GF-D8 (cell line): ENCODE measurements at regions not wholly inside any gene's neighbourhood (a gene's known extent, or its start where the extent isn't known, plus 50 kb on each side); places are given as distances from the start of the nearest gene placed in this dataset.

Source experiments
- DNase-seq: peaks from one replicate; lab custom pipeline; 2025; lab: John Stamatoyannopoulos, UW

DNA sequence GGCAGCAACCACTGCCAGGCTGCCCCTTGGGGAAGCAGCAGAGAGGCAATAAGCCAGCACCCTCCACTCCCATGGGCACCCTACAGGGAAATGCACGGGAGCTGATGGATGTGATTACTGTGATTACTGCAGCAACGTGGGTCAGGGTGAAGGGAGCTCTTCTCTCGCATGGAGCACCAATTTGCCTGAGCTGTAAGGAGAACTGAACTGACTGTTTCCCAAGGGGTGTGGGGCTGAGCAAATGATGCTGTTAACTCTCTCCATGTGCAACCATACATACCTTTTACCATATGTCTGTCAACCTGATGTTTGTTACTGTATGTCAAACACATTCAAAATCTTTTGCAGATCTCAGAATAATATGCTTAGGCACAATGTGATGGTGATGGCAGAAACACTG is 680.6 kb downstream of the SQOR start:
- DNase-seq = no peak

DNA sequence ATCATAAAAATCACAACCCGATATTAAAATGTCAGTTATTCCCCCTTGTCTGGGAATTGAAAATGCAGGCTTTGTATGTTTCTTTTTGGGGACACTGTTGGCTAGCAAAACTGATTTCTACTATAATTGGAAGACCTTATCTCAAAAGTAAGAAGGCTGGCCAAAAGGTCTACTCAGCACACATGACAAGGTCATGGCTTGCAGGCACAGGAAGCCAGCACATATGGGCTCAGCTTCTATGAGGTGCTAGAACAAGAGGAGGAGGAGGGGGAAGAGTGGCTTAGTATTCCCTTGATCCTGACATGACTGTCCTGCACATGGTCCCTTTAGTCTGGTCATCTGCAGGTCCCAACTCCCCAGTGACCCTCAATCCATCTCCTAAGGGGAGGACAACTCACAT is 681.2 kb downstream of the SQOR start:
- no peak for DNase-seq

DNA sequence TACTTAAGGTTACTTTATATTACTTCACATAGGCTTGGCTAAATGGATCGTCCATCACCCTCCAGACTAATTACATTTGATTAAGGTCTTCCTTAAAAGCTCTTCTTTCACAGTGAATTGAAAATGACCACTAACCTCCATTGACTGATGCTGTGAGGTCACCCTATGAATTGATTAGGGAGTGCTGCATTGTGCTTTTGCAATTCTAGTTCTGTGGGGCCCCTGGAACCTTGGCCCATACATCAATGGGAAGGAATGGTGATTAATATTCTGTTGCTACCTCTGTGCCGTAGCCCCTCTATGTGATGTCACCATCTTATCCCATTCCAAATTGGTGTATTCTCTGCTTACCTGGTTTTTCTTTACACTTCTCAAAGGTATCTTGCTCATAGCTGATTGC is 682.2 kb downstream of the SQOR start:
- DNase-seq = no peak

DNA sequence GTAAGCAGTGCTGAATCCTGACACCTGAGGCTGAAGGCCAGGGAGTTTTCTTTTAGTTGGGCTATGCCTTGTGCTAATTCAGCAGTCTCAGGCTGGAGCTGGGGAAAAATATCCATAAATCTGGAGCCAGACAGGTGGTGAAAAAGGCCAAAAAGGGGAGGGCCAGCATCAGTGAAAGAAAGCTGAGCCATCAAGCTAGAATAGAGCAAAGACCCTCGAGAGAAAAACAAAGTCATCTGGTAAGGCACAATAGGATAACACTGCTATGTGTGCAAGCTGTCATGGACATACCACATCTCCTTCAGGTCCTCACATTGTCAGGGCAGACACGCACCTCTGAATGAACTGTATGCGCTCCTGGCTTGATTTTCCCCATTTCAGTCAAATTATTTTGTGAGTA is 687.9 kb downstream of the SQOR start:
- DNase-seq = no peak

DNA sequence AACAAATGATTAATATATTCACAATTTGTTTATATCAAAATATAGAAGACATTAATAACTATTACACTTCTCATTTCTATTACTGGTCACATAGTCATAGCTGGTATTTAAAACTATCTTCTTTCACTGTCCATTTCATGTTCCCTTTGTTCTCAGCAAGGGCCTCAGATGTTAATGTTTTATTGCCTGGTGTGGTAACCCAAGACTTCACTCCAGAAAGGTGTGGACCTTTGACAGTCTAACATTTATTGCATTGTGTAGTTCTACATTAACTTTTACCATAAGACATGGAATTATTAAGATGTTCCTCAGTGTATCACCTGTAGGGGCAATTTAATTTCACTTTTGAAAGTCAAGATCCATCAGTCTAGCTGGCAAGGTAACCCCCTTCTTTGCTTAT is 691.3 kb downstream of the SQOR start:
- no peak for DNase-seq

DNA sequence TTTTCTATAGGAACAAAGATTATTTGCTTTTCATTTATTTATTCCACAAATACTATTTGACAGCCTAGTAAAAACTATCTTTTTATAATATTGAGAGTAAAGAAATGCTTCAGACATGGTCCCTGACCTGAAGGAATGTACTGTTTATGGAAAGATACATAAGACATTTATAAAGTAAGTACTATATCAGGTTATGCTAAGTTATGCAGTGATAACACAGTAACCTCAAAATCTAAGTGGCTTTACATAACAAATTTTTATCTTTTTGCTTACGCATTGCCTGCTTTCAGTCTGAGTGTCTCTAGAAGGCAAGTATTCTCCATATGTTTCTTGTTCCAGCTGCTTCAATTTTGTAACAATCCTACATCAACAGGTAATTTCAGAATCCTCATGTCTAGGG is 694.0 kb downstream of the SQOR start:
- no peak for DNase-seq

DNA sequence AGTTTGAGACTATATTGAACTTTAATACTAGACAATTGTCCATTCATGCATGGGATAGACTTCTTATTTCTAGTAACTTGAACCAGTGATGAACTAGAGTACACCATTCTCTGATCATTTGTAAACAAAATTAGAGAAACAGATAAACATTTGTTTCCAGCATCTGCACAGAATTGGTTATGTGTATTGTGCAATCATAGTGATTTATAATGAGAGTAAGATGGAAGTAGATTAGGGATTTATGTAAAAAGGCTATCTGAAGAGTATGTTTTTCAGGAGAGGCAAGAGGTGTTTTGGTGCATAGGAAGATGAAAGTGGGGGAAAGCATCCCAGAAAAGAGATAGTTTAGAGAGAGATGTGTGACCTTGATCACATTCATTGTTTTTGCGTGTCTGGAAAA is 695.0 kb downstream of the SQOR start:
- no peak for DNase-seq

DNA sequence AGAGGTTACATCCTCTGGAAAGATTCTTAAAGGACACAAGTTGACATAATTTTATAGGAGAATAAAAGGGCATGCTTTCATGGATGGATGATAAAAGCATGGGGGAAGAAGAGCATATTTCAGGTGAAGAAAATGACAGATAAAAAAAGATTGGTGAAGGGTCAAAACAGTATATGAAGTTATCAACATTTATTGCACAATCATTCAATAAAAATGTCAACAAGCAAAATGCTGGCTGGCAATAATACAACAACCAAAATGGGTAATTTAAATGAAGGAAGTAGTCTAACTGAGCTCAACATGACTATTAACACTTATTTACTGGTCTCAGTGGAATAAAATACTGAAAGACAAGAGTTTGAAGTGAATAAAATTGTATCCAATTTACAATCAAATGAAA is 696.7 kb downstream of the SQOR start:
- DNase-seq = no peak

DNA sequence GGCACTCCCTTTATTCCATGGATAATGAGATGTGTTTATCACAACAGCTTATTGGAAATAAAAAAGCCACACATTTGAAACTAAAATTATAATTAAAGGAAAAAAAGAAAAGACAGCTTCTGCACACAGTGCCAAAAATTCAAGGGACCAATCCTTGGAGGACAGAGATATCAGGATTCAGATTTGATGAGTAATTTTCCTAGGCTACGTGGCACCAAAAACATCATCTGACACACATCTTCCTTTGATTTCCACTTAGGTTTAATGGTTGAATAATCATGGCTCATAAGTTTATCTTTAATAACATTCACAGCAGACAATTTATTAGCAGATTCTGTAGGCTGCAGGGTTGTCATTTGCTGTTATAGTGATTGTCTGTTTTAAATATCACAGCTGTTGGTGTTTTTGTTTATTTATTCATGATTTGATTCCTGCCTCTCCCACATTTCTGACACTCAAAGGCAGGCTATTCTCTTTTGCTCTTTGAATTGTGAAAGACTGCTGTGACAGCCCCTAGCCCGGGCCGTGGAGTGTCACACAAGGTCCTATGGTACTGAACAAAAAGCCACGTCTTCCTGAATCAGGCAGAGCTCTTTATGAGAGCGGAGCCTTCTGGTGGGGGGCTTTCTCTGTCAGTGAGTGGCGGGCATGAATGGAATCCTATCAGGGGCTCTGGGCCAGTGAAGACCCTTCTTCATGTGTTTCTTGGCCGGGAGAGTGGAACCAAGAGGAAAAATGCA is 708.5 kb downstream of the SQOR start:
- DNase-seq = no peak

DNA sequence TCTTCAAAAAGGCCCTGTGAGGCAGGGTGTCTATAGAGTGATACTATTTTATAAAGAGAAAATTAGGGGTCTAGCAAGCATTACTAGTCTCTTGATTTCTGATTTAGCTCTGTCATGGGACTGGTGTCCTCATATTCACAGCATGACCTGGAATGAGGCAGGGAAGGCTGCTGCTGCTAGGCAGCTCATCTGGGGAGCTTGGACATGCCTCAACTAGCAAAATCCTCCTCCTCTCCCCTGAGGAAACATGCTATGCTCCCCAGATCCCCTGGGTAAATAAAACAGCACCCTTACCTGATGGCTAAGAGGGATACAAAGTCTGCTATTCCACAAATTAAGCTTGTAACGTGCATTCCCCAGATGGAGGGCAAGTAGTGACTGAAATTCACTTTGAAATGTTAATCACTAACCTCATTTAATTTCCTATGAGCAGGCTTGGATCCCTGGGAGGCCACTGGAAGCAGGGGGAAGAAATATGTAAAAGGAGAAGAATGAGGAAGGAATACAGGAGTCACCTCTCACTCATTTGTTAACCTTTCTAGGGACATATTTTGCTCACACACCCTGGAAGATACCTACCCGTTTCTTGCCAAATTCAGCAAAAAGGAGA is 709.4 kb downstream of the SQOR start:
- DNase-seq = no peak

DNA sequence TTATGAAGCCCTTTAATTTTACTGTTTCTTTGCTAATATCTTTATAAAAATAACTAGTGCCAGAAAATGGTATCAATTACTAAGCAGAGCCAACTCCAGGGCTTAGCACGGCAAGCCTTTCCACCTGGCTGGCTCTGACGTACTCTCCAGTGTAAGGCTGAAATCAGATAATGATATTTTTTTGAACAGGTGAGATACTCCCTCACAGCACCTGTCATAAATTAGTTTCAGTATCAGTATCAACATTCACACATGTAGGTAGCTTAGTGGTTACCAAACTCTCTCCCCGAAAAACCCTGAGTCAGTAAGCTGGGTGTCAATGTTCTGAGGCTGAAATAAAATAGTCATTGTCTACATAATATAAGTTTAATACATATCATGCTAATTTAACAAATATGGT is 710.1 kb downstream of the SQOR start:
- DNase-seq = no peak

DNA sequence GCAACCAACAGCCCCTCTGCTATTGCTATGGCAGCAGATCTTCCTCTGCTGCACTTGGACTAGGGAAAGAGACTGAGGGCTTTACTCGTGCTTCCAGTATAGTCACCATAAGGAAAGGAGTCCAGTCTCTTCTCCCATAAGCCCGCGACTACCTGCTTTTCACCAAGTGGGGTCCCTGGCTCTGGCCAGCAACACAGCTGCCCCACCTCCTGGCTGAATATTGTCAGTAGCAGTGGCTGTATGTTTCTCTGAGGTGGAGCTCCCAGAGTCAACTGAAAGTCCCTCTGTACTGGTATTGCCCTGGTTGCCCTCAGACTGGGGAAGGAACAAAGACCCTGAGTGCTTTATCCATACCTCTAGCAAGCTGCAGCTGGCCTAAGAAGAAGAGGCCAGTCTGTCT is 719.6 kb downstream of the SQOR start:
- no peak for DNase-seq

DNA sequence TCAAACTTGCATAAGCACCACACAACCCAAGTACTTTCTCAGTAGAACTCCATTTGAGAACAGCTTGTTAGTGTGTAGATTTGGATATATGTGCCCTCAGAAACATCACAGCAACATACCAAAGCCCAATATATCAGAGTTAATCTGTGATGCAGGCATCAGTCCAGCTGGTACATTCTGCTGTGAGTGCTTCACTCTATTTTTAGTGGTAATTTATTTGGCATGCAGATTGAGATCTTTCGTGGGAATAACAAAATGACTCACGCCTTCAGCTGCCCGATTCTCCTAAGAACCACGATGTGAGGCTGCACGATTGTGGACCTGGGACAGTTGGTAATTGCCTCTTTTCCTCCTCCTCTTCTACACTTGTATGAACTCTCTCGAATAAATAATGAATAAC is 730.7 kb downstream of the SQOR start:
- no peak for DNase-seq

DNA sequence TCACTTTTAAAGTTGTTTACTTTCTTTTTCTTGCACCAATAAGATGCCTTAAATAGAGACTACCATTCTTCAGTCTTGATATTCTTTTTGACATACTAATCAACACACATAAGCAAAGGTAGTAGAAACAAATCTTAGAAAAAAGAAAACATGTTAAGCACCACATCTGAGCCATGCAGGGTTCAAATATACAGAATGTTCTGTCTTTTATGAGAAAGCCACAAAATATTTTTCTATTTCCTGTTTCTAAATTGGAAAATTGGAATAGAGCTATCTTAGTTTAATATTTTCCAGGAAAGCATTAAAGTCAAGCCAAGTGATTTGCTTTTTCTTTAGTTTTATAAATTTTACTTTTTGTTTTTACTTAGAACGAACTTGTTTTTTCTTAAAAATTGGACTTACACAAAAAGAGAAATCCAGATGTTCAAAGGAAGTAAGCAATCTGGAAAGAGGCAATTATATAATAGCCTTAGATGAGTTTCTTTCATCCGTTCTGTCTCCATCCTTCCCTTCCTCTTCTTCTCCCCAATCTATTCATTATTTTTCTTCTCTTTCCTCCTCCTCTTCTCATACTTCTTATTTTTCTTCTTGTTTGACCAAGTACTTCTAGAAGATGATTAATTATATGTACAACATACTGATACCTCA is 731.7 kb downstream of the SQOR start:
- no peak for DNase-seq

DNA sequence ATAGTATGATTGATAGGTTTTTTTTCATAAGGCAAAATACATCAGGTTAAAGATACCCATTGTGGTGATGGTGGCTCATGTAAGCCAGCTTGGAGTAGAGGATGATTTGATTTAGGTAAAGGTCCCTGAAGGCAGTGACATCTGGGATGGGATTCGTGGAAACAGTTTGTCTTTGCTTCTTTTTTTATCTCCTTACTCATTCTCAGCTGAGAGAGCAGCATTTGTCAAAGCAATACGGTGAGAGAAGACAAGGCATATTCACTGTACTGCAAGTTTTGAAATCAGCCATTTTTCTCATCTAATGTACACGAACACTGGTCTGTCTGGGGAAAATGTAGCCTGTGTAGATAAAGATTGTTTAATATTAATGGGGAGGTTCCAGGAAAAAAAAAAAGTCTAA is 749.1 kb downstream of the SQOR start:
- no peak for DNase-seq

DNA sequence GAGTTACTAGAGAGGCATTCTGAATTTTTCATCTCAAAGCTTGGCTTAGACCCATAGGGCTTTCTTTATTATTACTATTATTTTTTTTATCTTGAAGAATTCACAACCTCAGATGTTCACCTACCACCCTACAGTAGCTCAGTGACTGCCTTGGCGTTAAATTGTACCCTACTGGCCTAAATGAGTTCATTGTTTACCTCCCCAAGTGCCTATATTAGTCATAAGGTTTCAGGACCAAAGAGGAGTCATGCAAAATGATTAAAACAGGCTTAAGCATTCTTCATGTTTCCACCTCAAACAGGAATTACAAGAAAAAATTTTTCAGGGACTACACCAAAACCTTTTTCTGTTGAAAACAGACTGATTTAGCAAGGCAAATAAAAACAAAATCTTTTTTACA is 751.5 kb downstream of the SQOR start:
- DNase-seq = no peak

DNA sequence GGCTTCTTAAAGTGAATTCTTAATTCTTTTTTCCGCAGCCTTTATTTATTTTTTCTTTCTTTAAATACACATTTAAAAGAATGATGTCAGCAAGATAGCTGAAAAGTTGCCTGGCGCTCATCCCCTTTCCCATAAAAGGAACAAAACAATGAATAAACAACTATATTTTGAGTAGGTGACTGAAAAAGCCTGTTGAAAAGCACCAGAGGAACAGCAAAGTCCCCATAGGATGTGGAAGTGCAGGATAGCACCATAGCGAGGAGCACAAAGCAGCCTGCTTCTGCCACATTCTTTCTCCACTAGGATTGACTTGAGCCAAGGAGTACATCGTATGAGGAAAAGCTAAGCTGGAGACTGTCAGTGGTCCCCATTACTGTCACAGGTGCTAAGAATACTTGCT is 754.9 kb downstream of the SQOR start:
- DNase-seq = no peak

DNA sequence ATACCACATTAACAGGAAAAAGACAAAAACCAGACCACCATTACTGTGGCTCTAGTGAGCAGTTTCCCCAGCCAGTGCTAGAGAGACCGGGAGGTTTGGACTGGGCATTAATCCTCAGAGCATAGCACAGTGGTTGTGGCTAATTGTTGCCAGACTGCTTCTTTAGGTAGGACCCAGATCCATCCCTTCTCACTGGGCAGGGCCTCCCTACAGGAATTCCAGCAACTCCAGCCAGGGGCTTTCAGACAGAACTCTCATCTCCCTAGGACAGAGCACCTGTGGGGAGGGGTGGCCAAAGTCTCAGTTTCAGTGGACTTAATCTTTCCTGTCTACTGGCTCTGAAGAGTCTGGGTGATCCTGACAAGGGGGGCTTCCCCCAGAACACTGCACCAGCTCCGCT is 759.6 kb downstream of the SQOR start:
- DNase-seq = no peak

DNA sequence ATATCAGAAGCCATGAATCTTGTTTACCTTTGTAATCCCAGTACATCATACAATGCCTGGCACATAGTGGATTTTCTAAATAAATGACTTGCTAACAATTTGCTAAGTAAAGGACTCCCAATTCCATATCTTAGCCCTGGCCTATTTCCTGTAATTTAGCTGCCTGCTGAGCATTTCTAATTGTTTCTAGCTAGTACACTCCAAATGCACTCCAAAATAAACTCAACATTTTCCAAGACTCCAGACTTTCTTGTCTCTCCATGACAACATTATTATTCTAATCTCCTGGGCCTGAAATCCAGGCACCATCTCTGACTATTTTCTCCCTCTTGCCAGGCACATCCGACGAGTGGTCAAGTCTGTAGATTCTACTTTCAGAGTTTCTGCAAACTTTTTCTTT is 773.5 kb downstream of the SQOR start:
- DNase-seq = no peak

DNA sequence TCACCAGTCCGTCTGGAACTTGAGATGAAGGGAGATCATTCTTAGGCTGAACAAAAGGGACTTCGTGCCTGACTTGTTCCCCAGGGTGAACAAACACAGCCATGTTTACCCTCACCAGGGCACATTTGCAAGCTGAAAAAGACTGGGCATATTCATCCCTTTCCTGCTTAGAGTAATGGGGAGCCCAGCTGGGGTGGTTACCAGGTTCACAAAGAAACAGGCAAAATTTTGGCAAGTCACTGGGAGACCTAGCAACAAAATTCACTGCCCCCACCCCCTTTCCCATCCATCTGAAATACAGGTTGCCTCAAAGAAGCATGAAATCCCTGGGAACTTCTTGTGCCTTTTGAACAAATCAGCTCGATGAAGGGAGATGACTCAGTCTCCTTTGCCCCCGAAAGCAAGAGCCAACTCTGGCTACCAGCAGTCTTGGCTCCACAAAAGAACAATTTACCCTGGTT is 775.0 kb downstream of the SQOR start:
- no peak for DNase-seq

DNA sequence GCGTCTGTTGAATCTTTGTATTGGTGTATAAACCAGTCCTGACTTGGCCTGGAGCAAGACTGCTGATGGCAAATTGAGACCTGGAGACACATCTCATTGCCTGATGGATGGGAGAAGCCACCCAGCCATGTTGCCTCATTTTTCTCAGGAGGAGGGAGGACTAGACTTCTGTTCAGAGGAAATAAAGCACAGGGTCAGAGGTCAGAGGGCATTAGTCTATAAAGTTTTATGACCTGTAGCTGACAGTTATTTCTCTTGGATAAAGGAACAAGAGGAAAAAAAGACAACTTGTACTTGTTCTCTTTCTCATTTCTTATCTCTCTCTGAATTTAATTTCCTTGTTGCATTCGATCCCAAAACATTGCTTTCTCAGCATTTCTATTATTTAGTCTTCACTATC is 775.9 kb downstream of the SQOR start:
- no peak for DNase-seq

DNA sequence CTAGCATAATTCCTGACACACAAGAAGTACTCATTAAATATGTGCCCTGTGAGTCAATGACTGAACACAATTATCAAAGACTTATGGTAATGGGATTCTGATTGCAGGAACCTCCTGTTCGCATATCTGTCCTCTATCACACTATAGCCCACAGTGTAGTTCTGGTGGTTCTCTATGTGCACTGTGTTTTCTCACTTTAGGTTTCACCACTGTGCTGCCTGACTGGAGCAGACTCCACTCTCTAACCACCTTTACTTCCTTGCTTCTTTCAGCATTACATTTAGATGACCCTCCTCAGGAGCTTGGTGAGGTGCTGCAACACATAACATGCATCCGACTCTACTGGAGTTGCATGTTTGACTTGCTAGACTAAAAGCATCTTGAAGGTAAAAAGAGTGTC is 777.1 kb downstream of the SQOR start:
- DNase-seq = no peak

DNA sequence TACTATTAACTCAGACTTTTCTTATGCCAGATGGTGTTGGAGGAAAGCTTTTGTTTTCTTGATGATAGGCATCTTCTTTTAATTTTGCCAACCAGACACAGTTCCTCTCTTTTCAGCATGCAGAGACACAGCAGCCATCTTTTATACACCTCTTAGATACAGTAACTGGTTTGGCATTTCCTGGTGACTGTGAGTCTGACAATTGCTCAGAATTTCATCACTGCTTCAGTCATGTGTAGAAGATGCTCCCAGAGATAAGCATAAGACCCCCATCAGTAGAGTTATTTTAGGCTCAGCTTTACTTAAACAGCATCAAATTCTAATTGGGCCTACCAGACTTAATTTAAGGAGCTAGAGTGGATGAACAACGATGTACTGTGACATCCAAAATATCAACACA is 779.0 kb downstream of the SQOR start:
- no peak for DNase-seq

DNA sequence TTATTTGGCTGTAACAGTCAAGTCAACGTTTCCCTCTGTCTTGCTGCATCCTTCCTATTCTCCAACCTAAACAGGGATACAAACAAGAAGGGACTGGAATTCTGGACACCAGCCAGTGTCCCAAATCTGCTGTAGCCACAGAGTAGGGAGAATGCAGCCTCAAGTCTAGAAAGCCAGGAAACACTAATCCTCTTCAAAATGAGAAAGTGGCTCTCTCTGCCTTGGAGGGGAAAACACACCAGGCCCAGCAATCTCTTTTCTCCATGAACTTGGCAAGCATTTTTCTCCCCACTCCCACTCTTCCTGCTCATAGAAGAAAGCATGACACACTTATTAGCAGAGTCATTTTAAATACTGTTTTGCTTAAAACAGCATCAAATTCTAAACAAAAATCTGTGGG is 781.7 kb downstream of the SQOR start:
- DNase-seq = no peak
